K562 (cell line): ENCODE measurements at regions not wholly inside any gene's neighbourhood (a gene's known extent, or its start where the extent isn't known, plus 50 kb on each side); places are given as distances from the start of the nearest gene placed in this dataset.

Experiments used
- ATAC-seq: fragments of 200-7000 bp; cut with Tn5 transposase; 3 replicates; pipeline ENCODE4 v1.9.1; 2020; ENCODE audit warnings: moderate library complexity
- BruUV-seq: library from RNA; stranded (reverse); fragments of 400-500 nt; replicated peaks from 2 replicates; lab custom pipeline; 2021; lab: Mats Ljungman, UMichigan
- CTCF ChIA-PET: fragments of 300-600 bp; formaldehyde crosslinking; extraction: SDS; loops from one replicate; lab custom pipeline; 2021; ENCODE audit warnings: low intra/inter-chr PET ratio; lab: Yijun Ruan, JAX
- POLR2A ChIA-PET: fragments of 300-600, 350-650 bp; sonication (Branson Sonifier 250); formaldehyde crosslinking; extraction: SDS; loops from one replicate; lab custom pipeline; 2021; ENCODE audit warnings: antibody characterized with exemption, inconsistent platforms; lab: Yijun Ruan, JAX
- DNase-seq, 4 experiments: peaks; one replicate each; pipeline versions ENCODE4 v3.0.0 to v3.0.0-alpha.2; 2011 to 2018; ENCODE audit warnings: low spot score in 3 of 4, mixed read lengths in 3 of 4; ENCODE audit errors: extremely low read depth in 1 of 4
- FAIRE-seq: peaks from 2 replicates; lab custom pipeline; 2011; peaks lifted over from hg19 to GRCh38; lab: Jason Lieb, UNC
- H2AFZ ChIP-seq: 2 replicates; pipeline ENCODE4 v1.6.0; 2011; ENCODE audit warnings: low read depth, low read length, control low read depth, inconsistent platforms
- H3K27ac ChIP-seq: fragments of 200-600 bp; 3 replicates; pipeline ENCODE4 v1.8.0; 2011; ENCODE audit warnings: low read depth, mild to moderate bottlenecking, control low read depth, inconsistent platforms, low read length, moderate library complexity, mixed read lengths; ENCODE audit errors: extremely low read depth
- H3K27me3 ChIP-seq, 2 experiments: fragments of 300-600 bp in 1 of 2; 2 replicates in 1 of 2; 3 replicates in 1 of 2; pipeline versions ENCODE4 v1.6.0 to v1.8.0; 2011; ENCODE audit warnings: inconsistent platforms in 2 of 2, low read length in 2 of 2, mild to moderate bottlenecking in 1 of 2, mixed read lengths in 1 of 2, moderate library complexity in 1 of 2; ENCODE audit not compliant: control insufficient read depth in 2 of 2, insufficient read depth in 2 of 2
- H3K36me3 ChIP-seq: fragments of 300-600 bp; 3 replicates; pipeline ENCODE4 v1.8.0; 2011; ENCODE audit warnings: mild to moderate bottlenecking, low read length, inconsistent platforms; ENCODE audit not compliant: control insufficient read depth, insufficient read depth
- H3K4me1 ChIP-seq, 2 experiments: fragments of 200-600 bp in 1 of 2; replicated peaks in 1 of 2; 2 replicates in 1 of 2; 3 replicates in 1 of 2; pipeline versions ENCODE4 v1.5.1 to v1.8.0; 2011; ENCODE audit warnings: inconsistent platforms in 2 of 2, low read length in 2 of 2, mild to moderate bottlenecking in 1 of 2, mixed read lengths in 1 of 2, moderate library complexity in 1 of 2; ENCODE audit not compliant: control insufficient read depth in 2 of 2, insufficient read depth in 2 of 2
- H3K4me2 ChIP-seq: 2 replicates; pipeline ENCODE4 v1.6.1; 2011; ENCODE audit warnings: low read length, control low read depth, inconsistent platforms, mixed read lengths; ENCODE audit not compliant: insufficient read depth
- H3K4me3 ChIP-seq: fragments of 200-600 bp; sonication (generic), shearing (Covaris generic); 2 replicates; pipeline ENCODE4 v1.5.1; 2016; ENCODE audit warnings: control low read depth, inconsistent platforms
- H3K79me2 ChIP-seq: fragments of 200-600 bp; 3 replicates; pipeline ENCODE4 v1.8.0; 2011; ENCODE audit warnings: low read length, inconsistent platforms; ENCODE audit not compliant: control insufficient read depth, insufficient read depth
- H3K9ac ChIP-seq, 2 experiments: 2 replicates each; pipeline versions ENCODE4 v1.6.0 to v1.6.1; 2011; ENCODE audit warnings: low read depth in 2 of 2, low read length in 2 of 2, control low read depth in 1 of 2, inconsistent platforms in 1 of 2, mild to moderate bottlenecking in 1 of 2, mixed read lengths in 1 of 2; ENCODE audit not compliant: insufficient read depth in 1 of 2
- H3K9me1 ChIP-seq: one replicate; pipeline ENCODE4 v1.6.0; 2011; ENCODE audit warnings: inconsistent platforms, mild to moderate bottlenecking, low read length, moderate library complexity; ENCODE audit not compliant: control insufficient read depth, insufficient read depth
- H3K9me3 ChIP-seq: replicated peaks from 2 replicates; pipeline ENCODE4 v1.5.1; 2011; ENCODE audit warnings: low read depth, low read length, inconsistent platforms; ENCODE audit not compliant: control insufficient read depth, insufficient read depth
- H4K20me1 ChIP-seq: replicated peaks from 2 replicates; pipeline ENCODE4 v1.6.1; 2011; ENCODE audit warnings: low read length, inconsistent platforms, mixed read lengths; ENCODE audit not compliant: control insufficient read depth, insufficient read depth
- DACH1 ChIP-seq: fragments of 450-650 bp; IDR thresholded peaks from 2 replicates; pipeline ENCODE4 v1.6.1; 2018; ENCODE audit not compliant: partially characterized antibody
- PHB2 ChIP-seq: fragments of 450-650 bp; IDR thresholded peaks from 2 replicates; pipeline ENCODE4 v1.6.1; 2017; ENCODE audit warnings: low read depth
- PML ChIP-seq: IDR thresholded peaks from 2 replicates; pipeline ENCODE4 v1.6.1; 2012; ENCODE audit warnings: low read length, inconsistent platforms
- THRA ChIP-seq: fragments of 450-650 bp; IDR thresholded peaks from 2 replicates; pipeline ENCODE4 v1.6.1; 2017; ENCODE audit warnings: mild to moderate bottlenecking, moderate library complexity
- WGBS: fragments of 100-300 bp; shearing (Covaris generic); methylation state at CpG from one replicate; pipeline ENCODE4 v1.1.6; 2016; ENCODE audit warnings: low coverage, mixed read lengths; ENCODE audit not compliant: insufficient coverage; ENCODE audit errors: missing lambda C conversion rate; 5-methylcytosine and 5-hydroxymethylcytosine counted together
- in situ Hi-C: fragments of 300-500 bp; cut with MboI; formaldehyde crosslinking; loops from 4 replicates; pipeline ENCODE4 v1.15.0; 2018; ENCODE audit warnings: inconsistent platforms, mixed read lengths
- intact Hi-C: fragments of 100-400 bp; cut with micrococcal nuclease; formaldehyde crosslinking; loops from 2 replicates; pipeline ENCODE4 v1.14.2; 2022
- TF ChIP-seq, protein P1 (sequence below): fragments of 250-450 bp; sonication (Bioruptor Pico); IDR thresholded peaks from 2 replicates; pipeline ENCODE4 v1.8.0; 2021; ENCODE audit warnings: borderline replicate concordance, mild to moderate bottlenecking, moderate library complexity; ENCODE audit not compliant: poor library complexity, severe bottlenecking

DNA sequence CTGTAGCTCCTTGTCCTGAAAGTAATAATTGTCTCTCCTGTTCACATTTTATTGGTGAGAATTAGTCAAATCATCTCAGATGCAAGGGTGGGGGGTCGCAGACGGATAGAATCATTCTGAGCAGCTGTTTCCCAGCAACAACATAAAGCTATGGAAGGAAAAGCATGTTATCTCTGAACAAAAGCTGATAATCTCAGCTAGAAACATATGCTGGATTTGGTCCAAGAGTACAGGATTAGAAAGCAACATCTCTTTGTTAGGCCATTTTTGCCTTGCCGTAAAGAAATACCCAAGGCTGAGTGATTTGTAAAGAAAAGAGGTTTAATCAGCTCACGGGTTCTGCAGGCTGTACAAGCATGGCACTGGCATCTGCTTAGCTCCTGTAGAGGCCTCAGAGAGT, 472.8 kb upstream of the BOD1L1 start:
- TF ChIP-seq THRA, result no peak
- TF ChIP-seq, protein P1, sequence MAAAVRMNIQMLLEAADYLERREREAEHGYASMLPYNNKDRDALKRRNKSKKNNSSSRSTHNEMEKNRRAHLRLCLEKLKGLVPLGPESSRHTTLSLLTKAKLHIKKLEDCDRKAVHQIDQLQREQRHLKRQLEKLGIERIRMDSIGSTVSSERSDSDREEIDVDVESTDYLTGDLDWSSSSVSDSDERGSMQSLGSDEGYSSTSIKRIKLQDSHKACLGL (CRISPR knock-in tag), result no peak
- no peak for TF ChIP-seq PHB2
- TF ChIP-seq PML, result no peak
- no peak for TF ChIP-seq DACH1
- POLR2A ChIA-PET, result no interaction called here

More for the DNA sequence above, 472.8 kb upstream of the BOD1L1 start:
- intact Hi-C loops, result no loop called here
- ATAC-seq, result no peak
- Histone ChIP-seq H3K79me2 (no peaks in the 10 kb centered on the region), H3K9me1 (no peaks in the 10 kb centered on the region), H3K4me1 (no peaks in the 10 kb centered on the region), H2AFZ (no peak overlapping the region), H3K9ac (no peak overlapping the region), H3K27ac (no peak overlapping the region), H3K27me3 (no peaks in the 10 kb centered on the region), H3K4me3 (no peak overlapping the region), H3K9me3 (no peaks in the 10 kb centered on the region), H3K36me3 (no peaks in the 10 kb centered on the region), H4K20me1 (no peaks in the 10 kb centered on the region), H3K4me2 (no peak overlapping the region)
- no TSS peak for BruUV-seq
- no peak for DNase-seq
- 0% methylated on average over 4 of the region's 4 CpGs for WGBS
- CTCF ChIA-PET, result no interaction called here
- in situ Hi-C loops, result no loop called here
- FAIRE-seq, result no peak
